Ammon's horn (tissue), 1 donor: ENCODE measurements at regions not wholly inside any gene's neighbourhood (a gene's known extent, or its start where the extent isn't known, plus 50 kb on each side); places are given as distances from the start of the nearest gene placed in this dataset.
A peak's percentile ranks its signal among the peaks of the same experiment; 100 is the strongest.
"Not testable (repeated sequence)": the region's sequence is repeated elsewhere in the genome, so short reads cannot be mapped to it uniquely, and the experiment has no call there.

Source experiments
- DNase-seq: peaks from one replicate; pipeline ENCODE4 v3.0.0-alpha.2; 2016; ENCODE audit warnings: low spot score

DNA sequence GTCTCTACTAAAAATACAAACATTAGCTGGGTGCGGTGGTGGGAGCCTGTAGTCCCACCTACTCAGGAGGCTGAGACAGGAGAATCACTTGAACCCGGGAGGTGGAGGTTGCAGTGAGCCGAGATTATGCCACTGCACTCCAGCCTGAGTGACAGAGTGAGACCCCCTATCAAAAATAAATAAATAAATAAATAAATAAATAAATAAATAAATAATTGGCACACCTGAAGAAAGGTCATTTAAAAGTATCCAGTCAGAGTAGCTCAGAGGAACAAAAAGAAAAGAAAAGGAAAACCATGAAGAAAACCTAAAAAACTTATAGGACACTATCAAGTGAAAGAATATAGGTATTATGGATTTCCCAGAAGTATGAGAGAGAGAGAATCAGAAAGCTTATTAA lies 330.1 kb upstream of the AR start:
- not testable (repeated sequence) for DNase-seq

DNA sequence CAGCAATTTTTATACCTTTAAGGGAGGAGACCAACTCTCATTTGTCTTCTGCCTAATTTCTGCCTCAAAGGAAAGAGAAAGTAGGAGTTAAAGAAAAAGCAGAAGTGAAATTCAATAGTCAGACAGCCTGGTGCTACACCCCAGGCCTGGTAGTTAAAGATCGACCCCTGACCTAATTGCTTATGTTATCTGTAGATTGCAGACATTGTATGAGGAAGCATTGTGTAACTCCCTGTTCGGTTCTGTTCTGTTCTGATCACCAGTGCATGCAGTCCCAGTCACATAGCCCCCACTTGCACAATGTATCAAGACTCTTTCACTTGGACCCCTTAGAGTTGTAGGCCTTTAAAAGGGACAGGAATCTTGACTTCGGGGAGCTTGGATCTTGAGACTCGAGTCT lies 335.9 kb upstream of the AR start:
- DNase-seq, result no peak

DNA sequence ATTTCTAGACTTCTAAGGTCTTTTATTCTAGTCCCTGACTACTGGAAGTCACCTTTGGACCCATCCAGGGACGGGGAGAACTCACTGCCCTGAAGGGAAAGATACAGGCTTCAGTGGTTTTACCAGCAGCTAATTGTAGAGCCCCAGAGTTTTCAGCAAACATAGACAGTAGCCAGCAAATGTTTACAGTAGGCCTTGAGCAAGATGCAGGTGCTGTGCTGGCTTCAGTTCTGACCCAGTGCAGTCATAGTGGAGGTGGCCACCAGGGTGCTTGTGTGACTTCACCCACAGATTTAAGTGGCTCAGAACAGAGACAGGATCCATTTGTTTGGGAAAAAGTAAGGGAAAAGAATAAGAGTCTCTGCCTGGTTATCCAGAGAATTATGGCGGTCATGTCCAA lies 384.4 kb upstream of the AR start:
- no peak for DNase-seq

DNA sequence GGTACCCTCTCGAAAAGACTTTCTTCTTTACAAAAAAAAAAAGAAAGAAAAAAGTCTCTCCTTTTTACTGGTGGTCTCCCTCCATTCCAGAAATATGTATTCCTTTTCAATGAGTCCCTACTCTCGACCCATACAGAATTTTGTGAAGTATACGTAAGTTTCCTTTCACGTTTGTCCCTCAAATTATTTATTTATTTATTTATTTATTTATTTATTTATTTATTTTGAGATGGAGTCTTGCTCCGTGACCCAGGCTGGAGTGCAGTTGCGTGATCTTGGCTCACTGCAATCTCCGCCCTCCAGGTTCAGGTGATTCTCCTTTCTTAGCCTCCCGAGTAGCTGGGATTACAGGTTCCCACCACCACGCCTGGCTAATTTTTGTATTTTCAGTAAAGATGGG lies 429.2 kb upstream of the AR start:
- DNase-seq, result no peak

DNA sequence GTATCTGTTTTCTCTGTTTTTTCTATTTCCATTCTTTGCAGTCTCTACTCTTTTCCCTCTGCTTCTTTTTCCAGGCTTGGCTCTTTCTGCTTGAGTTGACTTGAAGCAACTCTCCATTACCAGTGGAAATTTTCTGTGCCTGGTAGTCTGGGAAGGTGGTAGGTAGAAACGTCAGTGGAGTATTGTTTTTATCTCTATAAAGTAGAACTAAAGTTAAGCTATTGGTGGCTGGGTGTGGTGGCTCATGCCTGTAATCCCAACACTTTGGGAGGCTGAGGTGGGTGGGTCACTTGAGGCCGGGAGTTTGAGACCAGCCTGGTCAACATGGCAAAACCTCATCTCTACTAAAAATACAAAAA lies 438.1 kb upstream of the AR start:
- no peak for DNase-seq

DNA sequence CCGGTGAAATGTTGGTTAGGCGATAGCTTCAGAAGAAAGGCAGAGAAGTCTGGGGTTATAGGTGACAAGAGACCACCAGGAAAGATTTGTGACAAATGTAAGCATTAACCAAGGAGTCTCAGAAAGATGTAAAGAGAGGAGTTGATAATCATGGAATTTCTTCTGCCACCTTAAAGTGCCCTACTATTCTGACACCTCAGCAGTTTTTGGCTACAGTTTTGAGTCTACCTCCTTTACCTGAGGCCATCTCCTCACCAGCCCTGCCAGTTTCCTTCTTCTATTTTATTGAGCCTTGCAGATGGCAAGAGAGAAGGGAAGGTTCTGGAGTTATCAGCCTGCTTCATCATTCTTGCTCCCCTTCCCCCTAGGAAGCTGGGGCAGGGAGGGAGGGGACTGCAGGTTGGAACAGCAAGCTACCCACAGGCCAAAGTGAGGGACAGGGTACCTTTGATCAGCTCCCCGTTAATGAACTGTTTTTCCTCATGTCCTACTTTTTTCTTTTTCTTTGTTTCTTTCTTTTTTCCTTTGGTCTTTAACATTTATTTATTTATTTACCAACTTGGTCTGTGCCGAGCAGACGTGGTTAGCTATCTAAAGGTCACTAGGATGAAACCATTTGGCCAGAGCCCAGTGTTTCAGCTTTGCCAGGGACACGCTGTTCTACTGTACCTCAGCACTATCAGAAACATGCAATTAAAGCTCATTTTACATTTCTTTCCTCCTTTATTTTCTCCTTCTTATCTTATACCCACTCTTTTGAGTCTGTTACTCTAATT lies 438.7 kb upstream of the AR start:
- no peak for DNase-seq

DNA sequence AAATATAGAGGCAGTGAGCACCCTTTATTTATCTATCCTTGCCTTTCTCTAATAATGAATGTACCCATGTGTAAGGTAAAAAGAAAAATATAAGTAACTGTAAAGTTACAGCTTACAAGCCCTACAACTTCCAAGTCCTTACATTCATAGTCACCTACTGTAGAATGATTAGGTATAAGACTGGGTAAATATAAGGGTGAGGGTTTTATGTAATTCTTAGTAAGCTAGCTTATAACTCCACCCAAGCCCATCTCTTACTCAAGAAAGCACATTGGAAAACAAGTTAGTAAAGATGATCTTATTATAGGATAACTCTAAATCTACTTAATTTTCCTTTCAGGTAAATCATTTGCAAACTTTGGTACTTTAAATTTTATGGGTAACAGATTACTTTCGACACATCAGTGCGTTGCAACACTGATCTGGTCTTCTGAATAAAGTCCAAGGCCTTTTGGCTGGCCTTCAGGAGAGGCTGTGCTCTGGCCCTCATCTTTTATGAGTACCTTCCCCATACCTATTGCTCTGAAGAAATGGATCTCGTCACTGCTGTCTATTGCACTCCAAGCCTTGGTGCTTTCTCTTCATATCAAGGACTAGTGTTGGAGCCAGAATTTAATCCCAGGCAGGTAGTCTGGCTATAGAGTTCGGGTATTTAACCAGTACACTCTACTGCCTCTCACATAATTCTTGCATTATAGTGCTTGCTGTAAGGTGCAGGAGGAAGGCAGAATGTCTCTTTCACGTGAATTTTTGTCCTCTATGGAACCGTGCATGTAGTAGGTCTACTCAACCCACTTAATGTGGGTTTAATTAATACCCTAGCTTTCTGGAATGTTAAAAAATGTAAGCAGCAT lies 443.6 kb upstream of the AR start:
- no peak for DNase-seq

DNA sequence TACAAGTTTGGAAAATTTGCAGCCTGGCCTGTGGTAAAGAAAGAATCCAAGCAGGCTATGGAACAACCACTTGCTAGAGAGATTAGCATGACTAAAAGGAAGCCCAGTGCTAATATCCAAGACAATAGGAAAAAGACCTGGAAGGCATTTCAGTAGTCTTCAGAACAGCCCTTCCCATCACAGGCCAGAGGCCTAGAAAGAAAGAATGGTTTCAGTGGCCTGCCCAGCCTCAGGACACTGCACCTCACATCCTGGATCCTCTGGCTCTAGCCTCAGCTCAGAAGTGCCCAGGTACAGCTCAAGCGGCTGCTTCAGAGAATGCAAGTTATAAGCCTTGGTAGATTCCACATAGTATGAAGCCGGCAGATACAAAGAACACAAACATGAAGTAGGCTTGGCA lies 449.8 kb upstream of the AR start:
- no peak for DNase-seq

DNA sequence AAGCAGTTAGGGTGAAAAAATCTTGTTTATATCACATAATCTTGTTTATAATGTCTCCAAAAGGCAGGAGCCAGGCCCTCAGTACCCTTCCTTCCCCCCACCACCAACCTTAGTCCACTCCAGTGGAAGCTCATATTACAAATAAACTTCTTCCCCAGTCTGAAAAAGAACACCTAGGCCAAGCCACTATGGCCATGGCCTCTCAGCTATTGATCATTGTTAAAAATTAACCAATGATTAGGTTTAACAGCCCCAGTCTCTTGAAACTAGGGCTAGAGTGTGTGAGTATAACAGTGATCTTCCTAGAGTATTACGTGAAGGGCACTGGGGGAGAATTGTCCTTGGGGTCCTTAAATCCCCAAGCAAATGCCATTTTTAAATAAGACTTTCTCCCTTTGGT lies 411.9 kb upstream of the EDA2R start:
- DNase-seq, result no peak

DNA sequence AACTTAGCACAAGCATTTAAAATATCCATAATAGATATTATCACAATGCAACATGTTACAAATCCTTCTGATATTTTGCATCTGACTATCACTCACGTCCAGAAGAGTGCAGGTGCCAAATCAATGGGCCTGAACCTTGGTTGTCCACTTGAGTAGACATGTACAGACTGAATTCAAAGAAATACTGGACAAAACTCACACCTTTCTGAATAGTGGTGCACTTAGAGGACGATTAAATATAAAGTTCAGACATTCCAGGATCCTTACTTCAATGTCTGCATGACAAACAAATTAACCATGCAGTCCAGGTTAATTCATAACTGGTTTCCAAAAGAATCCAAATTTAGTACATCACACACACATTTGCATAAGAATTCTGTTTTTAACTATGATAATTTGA lies 406.0 kb upstream of the EDA2R start:
- DNase-seq, result no peak

DNA sequence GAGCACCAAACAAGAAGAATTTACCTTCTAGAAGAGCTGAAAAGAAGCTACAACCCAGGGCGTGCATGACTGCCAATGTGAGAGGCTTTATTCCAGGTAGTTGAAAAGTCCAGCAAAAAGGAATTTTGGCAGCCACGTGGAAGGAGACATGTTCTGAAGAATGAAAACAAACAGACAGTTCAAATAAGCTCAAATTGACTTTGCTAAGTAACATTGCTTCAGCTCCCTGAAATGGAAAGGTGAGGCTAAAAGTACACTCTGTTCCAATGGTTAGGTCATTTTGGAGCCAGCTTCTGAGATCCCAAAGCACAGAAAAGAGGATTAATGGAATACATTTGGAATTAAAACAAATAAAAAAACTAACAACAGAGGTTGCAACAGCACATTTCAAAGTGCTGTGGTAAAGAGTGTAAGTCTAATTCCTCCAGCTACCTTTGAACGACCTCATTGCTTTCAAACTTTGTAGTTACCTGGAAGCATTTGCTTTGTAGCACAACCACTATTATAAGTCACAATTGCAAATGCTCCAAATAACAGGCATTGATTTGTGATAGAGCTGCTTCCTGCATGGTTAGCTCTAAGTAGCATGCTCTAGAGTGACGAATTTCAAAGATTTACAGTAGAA lies 405.3 kb upstream of the EDA2R start:
- no peak for DNase-seq

DNA sequence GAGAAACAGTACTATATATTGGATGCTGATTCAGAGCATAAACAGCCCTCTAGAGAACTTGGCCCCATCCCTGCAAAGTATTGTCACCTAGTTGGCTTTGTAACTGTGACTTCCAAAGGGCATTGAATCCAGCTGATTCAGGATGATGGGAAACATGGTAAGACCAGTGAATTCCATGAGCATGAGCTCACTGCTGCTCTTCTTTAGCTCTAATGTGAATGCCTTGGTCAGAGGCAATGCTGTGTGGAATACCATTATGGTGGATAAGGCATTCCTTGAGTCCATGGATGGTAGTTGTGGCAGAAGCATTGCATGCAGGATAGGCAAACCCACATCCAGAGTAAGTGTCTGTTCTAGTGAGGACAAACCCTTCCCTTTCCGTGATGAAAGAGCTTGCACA lies 365.6 kb upstream of the EDA2R start:
- no peak for DNase-seq

DNA sequence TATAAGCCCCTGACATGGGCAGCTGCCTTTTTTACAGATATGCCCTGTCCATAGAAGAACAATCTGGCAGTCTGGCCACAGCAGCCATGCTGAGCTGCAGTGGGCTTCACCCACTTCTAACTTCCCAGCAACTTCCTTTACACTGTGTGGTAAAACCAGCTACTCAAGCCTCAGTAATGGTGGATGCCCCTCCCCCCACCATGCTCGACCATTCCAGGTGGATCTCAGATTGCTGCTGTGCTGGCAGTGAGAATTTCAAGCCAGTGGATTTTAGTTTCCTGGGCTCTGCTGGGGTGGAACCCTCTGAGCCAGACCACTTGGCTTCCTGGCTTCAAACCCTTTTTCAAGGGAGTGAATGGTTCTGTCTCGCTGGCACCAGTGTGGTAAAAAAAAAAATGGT lies 355.9 kb upstream of the EDA2R start:
- no peak for DNase-seq

DNA sequence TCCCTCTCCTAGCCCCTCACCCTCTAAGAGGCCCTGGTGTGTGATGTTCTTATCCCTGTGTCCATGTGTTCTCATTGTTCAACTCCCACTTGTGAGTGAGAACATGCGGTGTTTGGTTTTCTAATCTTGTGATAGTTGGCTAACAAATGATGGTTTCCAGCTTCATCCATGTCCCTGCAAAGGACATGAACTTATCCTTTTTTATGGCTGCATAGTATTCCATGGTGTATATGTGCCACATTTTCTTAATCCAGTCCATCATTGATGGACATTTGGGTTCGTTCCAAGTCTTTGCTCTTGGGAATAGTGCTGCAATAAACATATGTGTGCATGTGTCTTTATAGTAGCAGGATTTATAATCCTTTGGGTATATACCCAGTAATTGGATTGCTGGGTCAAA lies 353.2 kb upstream of the EDA2R start:
- not testable (repeated sequence) for DNase-seq

DNA sequence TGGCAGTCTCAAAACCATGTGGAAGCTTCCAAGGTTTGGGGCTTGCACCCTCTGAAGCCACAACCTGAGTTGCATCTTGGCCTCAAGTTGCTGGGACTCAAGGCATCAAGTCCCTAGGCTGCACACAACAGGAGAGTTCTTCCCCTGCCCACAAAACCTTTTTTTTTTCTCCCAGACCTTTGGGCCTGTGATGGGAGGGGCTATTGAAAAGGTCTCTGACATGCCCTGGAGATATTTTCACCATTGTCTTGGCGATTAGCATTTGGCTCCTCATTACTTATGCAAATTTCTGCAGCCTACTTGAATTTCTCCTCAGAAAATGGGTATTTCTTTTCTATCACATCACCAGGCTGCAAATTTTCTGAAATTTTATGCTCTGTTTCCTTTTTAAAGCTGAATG lies 349.5 kb upstream of the EDA2R start:
- no peak for DNase-seq

DNA sequence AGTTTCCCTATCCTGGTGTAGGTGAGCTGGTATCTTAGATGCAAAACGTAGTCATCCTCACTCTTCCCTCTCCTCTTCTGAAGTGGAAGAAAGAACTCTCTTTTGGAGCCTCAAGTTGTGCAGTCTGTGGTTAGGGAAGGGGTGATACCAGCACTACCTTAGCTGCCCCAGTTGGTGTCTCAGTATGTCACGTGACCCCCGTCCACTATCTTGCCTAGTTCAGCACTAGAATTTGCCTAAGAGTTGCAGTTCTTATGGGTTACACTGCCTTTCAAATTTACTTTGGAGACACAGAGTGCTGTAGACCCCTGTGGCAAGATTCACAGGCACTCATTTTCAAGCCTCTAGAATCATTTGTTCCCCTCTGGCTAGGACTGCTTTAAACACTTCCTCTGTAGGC lies 322.8 kb upstream of the EDA2R start:
- no peak for DNase-seq

GRCh38 chrX:66931713-66932112 lies 292.8 kb upstream of the EDA2R start:
- DNase-seq, result no peak

GRCh38 chrX:66930516-66930915 lies 291.6 kb upstream of the EDA2R start:
- not testable (repeated sequence) for DNase-seq

- no peak for DNase-seq
Measured at GRCh38 chrX:66920296-66920695, 281.4 kb upstream of the EDA2R start.

DNA sequence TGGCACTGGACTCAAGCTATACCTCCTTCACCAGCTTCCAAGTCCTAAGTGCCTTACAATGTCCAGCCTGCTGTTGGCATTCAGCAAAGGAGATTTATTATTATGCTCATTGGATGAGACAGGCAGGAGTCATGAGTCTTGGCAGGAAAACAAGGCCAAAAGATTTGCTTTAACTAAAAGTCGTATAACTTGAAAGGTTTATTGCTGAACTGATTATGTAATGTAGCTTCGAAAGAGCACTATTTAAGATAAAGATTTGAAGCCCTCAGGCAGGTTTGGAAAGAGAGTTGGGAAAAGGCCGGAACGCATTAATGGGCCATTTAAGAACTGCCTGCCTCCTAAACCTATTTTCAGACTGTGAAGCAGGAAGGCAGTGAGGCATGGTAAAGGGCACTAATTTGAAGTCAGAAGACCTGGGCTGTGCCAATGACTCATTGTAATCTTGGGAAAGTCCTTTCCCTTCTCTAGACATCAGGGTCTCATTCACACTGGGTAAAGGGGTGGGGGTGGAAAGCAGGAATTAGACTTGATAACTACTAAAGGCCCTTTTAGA lies 280.5 kb upstream of the EDA2R start:
- no peak for DNase-seq

DNA sequence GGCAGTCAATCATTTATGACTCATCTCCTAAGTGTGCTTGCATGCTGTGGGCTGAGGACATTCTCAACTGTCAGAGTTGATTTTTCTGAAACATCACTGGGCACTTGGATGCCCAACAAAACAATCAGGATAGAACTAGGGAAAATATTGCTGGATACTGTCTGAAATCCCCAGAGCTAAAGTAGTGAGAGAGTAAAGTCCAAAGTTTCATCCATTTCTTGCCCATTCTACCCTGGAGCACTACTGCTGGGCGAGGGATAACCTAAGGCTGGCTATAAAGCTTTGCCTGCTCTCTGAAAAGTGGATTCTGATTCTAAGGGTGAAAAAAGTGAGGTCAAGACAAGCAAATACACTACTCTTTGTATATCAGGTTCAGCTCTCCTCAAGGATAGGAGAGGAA lies 279.6 kb upstream of the EDA2R start:
- no peak for DNase-seq

GRCh38 chrX:66915893-66916292 lies 277.0 kb upstream of the EDA2R start:
- no peak for DNase-seq

DNA sequence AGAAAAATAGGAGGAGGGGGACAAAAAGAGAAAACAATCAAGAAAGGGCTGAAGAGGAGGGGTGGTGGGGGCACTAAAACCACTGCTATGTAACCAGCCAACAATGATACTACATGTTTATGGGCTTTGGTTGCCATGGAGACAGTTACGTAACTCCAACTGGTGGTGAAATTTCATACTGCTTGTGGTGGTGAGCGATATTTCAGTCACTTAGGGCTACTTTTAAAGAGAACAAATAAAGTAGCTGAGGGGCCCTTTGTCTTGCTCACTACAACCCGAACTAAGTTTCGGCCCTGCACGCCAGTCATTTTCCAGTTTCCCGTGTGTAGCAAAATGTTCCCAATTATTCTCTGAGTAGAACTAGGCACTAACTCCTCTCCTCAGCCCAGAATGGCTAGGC lies 275.2 kb upstream of the EDA2R start:
- peak; percentile 1 for DNase-seq
